Osteocyte (in vitro differentiated cells): ENCODE measurements at regions not wholly inside any gene's neighbourhood (a gene's known extent, or its start where the extent isn't known, plus 50 kb on each side); places are given as distances from the start of the nearest gene placed in this dataset.

Experiments used
- DNase-seq: peaks from one replicate; pipeline ENCODE4 v3.0.0; 2021; ENCODE audit warnings: mixed read lengths; ENCODE audit not compliant: unreplicated experiment; ENCODE audit errors: extremely low spot score
- H3K27ac Mint-ChIP-seq: one replicate; pipeline ENCODE4 v1.8.0; 2021; ENCODE audit warnings: mild to moderate bottlenecking, mixed read lengths; ENCODE audit not compliant: unreplicated experiment
- H3K27me3 Mint-ChIP-seq: one replicate; pipeline ENCODE4 v1.8.0; 2021; ENCODE audit warnings: mixed read lengths; ENCODE audit not compliant: unreplicated experiment
- H3K36me3 Mint-ChIP-seq: one replicate; pipeline ENCODE4 v1.8.0; 2021; ENCODE audit warnings: mixed read lengths; ENCODE audit not compliant: unreplicated experiment
- H3K4me1 Mint-ChIP-seq: one replicate; pipeline ENCODE4 v1.8.0; 2021; ENCODE audit warnings: mixed read lengths; ENCODE audit not compliant: unreplicated experiment
- H3K4me3 Mint-ChIP-seq: one replicate; pipeline ENCODE4 v1.8.0; 2021; ENCODE audit warnings: mild to moderate bottlenecking, moderate library complexity, mixed read lengths; ENCODE audit not compliant: unreplicated experiment
- H3K9me3 Mint-ChIP-seq: one replicate; pipeline ENCODE4 v1.8.0; 2021; ENCODE audit warnings: mixed read lengths; ENCODE audit not compliant: unreplicated experiment
- TF ChIP-seq, protein P1 (sequence below): fragments of 200-600 bp; sonication (generic); IDR thresholded peaks from 2 replicates; pipeline ENCODE4 v1.5.0; 2021; ENCODE audit warnings: antibody characterized with exemption, mild to moderate bottlenecking, moderate library complexity

DNA sequence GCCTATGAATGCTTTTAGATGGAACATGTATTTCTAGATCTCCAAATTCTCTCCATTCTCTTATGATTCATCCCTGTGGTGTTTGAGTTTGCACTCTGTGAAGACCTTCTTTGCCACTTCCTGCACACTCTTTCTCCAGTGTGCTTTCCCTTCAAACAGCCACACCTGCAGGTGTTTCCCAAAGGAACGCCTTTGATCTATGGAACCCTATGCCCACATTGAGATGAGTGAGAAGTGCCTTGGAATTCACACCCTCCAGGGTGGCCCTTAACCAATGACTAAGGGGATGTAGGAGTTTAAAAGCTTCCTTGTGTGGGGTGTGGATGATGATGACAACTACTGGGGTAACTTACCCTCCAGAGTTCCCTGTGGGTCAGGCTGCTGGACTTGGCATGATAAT is 570.1 kb downstream of the DHX35 start:
- Mint-ChIP-seq H3K27me3 (peaks cover 35% of the 10 kb centered on the region), H3K27ac (no peak overlapping the region), H3K36me3 (no peaks in the 10 kb centered on the region), H3K4me3 (no peak overlapping the region), H3K4me1 (peaks cover 11% of the 10 kb centered on the region), H3K9me3 (peaks cover 4% of the 10 kb centered on the region)
- TF ChIP-seq, protein P1, sequence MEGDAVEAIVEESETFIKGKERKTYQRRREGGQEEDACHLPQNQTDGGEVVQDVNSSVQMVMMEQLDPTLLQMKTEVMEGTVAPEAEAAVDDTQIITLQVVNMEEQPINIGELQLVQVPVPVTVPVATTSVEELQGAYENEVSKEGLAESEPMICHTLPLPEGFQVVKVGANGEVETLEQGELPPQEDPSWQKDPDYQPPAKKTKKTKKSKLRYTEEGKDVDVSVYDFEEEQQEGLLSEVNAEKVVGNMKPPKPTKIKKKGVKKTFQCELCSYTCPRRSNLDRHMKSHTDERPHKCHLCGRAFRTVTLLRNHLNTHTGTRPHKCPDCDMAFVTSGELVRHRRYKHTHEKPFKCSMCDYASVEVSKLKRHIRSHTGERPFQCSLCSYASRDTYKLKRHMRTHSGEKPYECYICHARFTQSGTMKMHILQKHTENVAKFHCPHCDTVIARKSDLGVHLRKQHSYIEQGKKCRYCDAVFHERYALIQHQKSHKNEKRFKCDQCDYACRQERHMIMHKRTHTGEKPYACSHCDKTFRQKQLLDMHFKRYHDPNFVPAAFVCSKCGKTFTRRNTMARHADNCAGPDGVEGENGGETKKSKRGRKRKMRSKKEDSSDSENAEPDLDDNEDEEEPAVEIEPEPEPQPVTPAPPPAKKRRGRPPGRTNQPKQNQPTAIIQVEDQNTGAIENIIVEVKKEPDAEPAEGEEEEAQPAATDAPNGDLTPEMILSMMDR: no peak
- DNase-seq: no peak

DNA sequence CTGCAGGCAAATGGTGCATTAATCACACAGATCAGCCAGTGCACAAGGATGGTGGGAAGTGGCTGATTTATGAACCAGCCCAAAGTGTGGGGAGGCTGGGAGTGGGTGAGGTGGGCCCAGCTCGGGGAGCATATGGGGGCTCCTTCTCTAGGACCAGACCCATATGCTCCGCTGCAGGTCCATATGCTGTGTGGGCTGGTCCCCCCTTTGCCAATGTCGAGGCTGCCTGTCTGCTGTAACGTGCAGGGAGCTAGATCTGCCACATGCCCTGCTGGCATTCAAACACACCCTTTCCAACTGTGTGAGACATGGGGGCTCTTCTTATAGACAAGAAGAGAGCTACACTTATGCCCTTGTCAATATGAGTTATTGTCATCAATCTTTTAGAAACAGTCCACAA is 566.3 kb downstream of the DHX35 start:
- Mint-ChIP-seq H3K27me3 (peaks cover 37% of the 10 kb centered on the region), H3K36me3 (no peaks in the 10 kb centered on the region), H3K9me3 (no peaks in the 10 kb centered on the region), H3K27ac (no peak overlapping the region), H3K4me1 (peaks cover 24% of the 10 kb centered on the region), H3K4me3 (no peak overlapping the region)
- DNase-seq: no peak
- TF ChIP-seq, protein P1: no peak

DNA sequence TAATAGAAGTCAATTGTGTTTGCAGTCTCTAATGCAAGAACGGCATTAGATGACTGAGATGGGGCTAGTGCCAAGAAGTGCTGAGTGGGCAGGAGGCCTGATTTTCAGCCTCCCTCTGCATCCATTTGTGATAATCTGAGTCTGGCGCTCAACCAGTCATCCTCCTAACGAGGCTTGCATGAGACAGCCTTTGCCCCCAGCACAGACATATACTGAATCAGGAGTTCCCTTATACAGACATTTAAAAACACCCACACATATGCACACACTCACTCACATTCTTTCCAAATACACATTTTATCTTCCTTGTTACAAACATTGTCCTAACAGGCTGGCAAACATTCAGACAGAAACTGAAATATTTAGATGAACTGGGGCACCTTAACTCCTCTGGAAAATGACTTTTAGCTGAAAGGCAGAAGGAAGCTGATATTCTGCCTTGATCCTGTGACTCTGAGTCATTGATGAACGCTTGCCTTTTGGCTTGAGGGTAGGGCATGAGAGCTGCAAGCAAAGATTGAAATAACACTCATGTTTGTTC is 562.3 kb downstream of the DHX35 start:
- H3K9me3 Mint-ChIP-seq: no peaks in the 10 kb centered on the region
- H3K36me3 Mint-ChIP-seq: no peaks in the 10 kb centered on the region
- peaks cover 15% of the 10 kb centered on the region for H3K27me3 Mint-ChIP-seq
- peaks cover 17% of the 10 kb centered on the region for H3K4me1 Mint-ChIP-seq
- no peak overlapping the region for H3K4me3 Mint-ChIP-seq
- TF ChIP-seq, protein P1: no peak
- H3K27ac Mint-ChIP-seq: peak overlapping the region; percentile 57
- no peak for DNase-seq

DNA sequence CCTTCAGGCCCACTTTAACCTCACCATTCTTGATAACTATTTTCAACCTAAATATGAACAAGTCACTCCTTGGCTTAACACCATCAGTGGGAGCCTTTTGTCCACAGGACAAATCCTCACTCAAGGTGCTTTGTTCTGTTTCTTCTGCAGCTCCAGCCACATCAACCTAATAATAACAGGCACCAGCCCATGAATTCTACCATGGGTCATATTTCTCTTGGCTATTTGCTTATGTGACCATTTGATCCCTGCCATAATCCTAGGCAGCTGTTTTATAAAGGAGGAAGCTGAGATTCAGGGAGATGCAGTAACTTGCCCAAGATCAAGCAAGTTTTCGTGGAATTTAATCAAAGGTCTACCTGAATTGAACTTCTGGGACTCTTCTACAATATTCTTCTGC is 561.3 kb downstream of the DHX35 start:
- Mint-ChIP-seq H3K4me1 (peaks cover 17% of the 10 kb centered on the region), H3K36me3 (no peaks in the 10 kb centered on the region), H3K27me3 (peaks cover 7% of the 10 kb centered on the region), H3K4me3 (no peak overlapping the region), H3K9me3 (no peaks in the 10 kb centered on the region), H3K27ac (no peak overlapping the region)
- TF ChIP-seq, protein P1: no peak
- no peak for DNase-seq

DNA sequence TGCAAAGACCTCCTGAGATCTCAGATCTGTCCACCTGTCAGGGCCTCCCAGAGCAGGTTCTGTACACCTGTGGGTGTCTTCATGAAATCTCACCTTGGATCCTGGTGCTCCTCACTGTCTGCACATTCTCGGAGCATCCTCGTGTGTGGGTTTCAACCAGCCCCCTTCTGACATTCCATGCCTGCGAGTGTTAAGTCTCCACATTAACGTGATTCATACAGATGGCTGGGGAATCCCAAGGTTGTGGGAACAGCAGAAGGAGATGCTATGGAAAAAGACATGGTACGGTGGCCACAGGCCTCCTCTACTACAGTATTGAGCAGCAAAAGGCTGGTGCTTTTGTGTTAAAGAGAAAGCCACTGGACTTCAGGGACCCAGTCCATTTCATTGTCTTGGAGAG is 556.5 kb downstream of the DHX35 start:
- no peak for DNase-seq
- TF ChIP-seq, protein P1: no peak
- Mint-ChIP-seq H3K4me1 (peaks cover 5% of the 10 kb centered on the region), H3K27me3 (peaks cover 15% of the 10 kb centered on the region), H3K9me3 (no peaks in the 10 kb centered on the region), H3K27ac (no peak overlapping the region), H3K4me3 (no peak overlapping the region), H3K36me3 (no peaks in the 10 kb centered on the region)
